ENCODE measurements at regions not wholly inside any gene's neighbourhood (a gene's known extent, or its start where the extent isn't known, plus 50 kb on each side); places are given as distances from the start of the nearest gene placed in this dataset.

GRCh38 chr2:198762441-198762840 is 695.3 kb downstream of the SATB2 start:
- TF ChIP-seq EZH2phosphoT487 (IDR thresholded peaks at IDR 0.05; ENCODE audit: borderline replicate concordance, low read length) (no peak), EZH2 (IDR thresholded peaks at IDR 0.05; ENCODE audit: low read length, unreplicated experiment) (no peak)
- TF ChIP-seq, protein P1, sequence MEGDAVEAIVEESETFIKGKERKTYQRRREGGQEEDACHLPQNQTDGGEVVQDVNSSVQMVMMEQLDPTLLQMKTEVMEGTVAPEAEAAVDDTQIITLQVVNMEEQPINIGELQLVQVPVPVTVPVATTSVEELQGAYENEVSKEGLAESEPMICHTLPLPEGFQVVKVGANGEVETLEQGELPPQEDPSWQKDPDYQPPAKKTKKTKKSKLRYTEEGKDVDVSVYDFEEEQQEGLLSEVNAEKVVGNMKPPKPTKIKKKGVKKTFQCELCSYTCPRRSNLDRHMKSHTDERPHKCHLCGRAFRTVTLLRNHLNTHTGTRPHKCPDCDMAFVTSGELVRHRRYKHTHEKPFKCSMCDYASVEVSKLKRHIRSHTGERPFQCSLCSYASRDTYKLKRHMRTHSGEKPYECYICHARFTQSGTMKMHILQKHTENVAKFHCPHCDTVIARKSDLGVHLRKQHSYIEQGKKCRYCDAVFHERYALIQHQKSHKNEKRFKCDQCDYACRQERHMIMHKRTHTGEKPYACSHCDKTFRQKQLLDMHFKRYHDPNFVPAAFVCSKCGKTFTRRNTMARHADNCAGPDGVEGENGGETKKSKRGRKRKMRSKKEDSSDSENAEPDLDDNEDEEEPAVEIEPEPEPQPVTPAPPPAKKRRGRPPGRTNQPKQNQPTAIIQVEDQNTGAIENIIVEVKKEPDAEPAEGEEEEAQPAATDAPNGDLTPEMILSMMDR (conservative IDR thresholded peaks at IDR 0.05; ENCODE audit: low read depth, low read length) = no peak

Measured in PC-3 (cell line).